ENCODE measurements at regions not wholly inside any gene's neighbourhood (a gene's known extent, or its start where the extent isn't known, plus 50 kb on each side); places are given as distances from the start of the nearest gene placed in this dataset.

DNA sequence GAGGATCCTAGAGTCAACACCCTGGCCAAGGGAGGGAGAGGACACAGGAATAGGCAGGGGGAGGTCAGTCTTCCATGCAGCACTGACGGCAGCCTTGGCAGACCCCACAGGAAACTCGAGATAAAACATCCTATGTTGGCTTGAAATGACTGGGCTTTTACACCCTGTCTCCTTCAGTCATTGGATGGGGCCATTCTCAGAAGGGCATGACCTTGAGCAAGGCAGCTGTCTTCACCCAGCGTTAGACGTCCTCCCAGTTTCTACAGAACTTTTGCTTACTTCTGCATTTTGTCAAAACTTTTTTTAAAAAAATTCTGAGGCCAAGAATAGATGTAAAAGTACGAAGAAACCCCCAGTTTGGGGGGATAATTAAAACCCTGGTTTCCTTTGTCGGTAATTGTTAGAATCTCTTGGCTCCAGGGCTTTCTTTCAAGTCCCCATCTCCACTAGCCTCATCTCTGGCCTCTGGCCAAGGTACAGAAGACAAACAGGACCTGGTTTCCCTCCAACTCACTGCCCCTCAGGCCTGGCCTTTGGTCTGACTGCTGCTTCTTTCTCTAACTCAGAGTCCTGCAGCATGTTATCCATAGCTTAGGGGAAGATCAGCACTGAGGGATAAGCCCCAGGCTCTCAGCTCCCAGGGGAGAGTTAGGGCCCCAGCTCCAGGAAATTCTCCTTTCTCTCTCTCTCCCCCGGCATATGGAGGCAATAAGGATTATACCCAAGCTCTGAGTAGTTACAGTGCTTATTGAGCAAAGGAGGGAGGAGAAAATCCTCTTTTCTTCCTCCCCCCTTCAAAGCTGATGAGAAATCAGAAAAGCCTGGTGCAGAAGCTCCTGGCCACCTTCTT lies 51.6 kb upstream of the KCND3 start:
- peaks cover 13% of the 10 kb centered on the region for H3K27me3 Mint-ChIP-seq

DNA sequence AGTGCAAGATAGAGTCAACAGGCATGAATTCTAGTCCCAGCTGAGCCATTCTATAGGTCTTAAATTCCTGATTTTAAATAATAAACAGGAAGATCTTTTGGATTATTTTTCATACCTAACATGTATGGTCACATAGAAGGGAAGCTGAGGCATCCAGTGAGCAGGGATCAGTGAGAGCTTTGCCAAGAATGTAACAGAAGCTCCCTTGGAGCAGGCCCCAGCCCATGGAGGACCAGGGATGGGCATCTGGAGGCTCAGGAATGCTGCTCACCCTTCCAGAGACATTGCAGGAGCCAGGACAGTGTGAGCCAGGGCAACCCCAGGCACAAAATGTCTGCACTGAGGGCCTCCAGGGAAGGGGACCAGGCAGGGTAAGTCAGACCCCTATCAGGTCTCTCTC lies 54.4 kb upstream of the KCND3 start:
- peaks cover 0 to 4% (median 0%) of the 10 kb centered on the region in 3 donors for H3K9me3 Mint-ChIP-seq

More for the DNA sequence above, 51.6 kb upstream of the KCND3 start:
- Mint-ChIP-seq H3K4me3 (no peak overlapping the region), H3K4me1 (no peaks in the 10 kb centered on the region), H3K9me3 (no peaks in the 10 kb centered on the region), H3K36me3 (no peaks in the 10 kb centered on the region), H3K27ac (no peak overlapping the region)

GRCh38 chr1:112044745-112045144 lies 55.3 kb upstream of the KCND3 start:
- H3K27ac Mint-ChIP-seq = no peak overlapping the region
- no peaks in the 10 kb centered on the region for H3K36me3 Mint-ChIP-seq
- H3K27me3 Mint-ChIP-seq = peaks cover 7% of the 10 kb centered on the region
- peaks cover 0 to 4% (median 0%) of the 10 kb centered on the region in 3 donors for H3K9me3 Mint-ChIP-seq
- H3K4me3 Mint-ChIP-seq = no peak overlapping the region
- H3K4me1 Mint-ChIP-seq = no peaks in the 10 kb centered on the region

More for the DNA sequence above, 54.4 kb upstream of the KCND3 start:
- Mint-ChIP-seq H3K36me3 (no peaks in the 10 kb centered on the region), H3K4me3 (no peak overlapping the region), H3K27ac (no peak overlapping the region), H3K27me3 (peaks cover 7% of the 10 kb centered on the region), H3K4me1 (no peaks in the 10 kb centered on the region)

DNA sequence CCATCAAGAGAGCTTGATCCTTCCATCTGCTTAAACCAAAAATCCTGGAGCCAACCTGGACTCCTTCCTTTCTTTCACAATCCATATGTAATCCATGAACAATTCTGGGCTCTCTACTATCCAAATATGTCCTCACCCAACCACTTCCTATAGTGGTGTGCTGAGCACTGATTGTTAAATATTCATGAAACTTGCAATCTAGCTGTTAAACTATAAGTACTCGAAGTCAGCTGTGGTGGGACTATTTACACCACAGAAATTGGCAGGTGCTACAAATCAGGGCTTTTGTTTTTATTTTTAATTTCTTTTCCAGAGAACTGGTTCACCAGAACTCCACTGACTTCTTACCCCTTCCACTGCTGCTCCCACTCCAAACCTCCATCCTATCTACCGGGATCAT lies 57.2 kb upstream of the KCND3 start:
- H3K27me3 Mint-ChIP-seq = peaks cover 15% of the 10 kb centered on the region
- no peak overlapping the region for H3K4me3 Mint-ChIP-seq
- peaks cover 0 to 4% (median 0%) of the 10 kb centered on the region in 3 donors for H3K9me3 Mint-ChIP-seq

DNA sequence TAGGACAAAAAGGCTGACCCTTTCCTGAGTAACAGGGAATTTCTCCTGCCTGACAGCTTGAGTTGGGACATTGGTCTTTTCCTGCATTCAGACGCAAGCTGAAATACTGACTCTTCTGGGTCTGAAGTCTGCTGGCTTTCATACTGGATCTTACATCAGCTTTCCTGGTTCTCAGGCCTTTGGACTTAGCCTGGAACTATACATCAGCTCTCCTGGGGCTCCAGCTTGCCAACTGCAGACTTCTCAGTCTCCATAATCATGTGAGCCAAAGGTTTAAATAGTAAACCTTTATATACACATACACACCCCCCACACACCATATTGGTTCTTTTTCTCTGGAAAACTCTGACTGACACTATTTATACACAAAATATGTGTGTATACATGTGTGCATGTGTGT lies 59.0 kb upstream of the KCND3 start:
- Mint-ChIP-seq H3K27me3 (peaks cover 16% of the 10 kb centered on the region), H3K9me3 (peaks cover 0 to 4% (median 0%) of the 10 kb centered on the region in 3 donors), H3K4me3 (no peak overlapping the region)

More for the DNA sequence above, 57.2 kb upstream of the KCND3 start:
- Mint-ChIP-seq H3K4me1 (no peaks in the 10 kb centered on the region), H3K36me3 (no peaks in the 10 kb centered on the region), H3K27ac (no peak overlapping the region)

GRCh38 chr1:112054510-112054909 lies 65.0 kb upstream of the KCND3 start:
- peaks cover 0 to 1% (median 0%) of the 10 kb centered on the region in 3 donors for H3K4me1 Mint-ChIP-seq
- no peak overlapping the region for H3K4me3 Mint-ChIP-seq
- H3K36me3 Mint-ChIP-seq = no peaks in the 10 kb centered on the region
- H3K27ac Mint-ChIP-seq = no peak overlapping the region
- H3K9me3 Mint-ChIP-seq = no peaks in the 10 kb centered on the region
- peaks cover 20% of the 10 kb centered on the region for H3K27me3 Mint-ChIP-seq

More for the DNA sequence above, 59.0 kb upstream of the KCND3 start:
- no peak overlapping the region for H3K27ac Mint-ChIP-seq
- H3K36me3 Mint-ChIP-seq = no peaks in the 10 kb centered on the region
- H3K4me1 Mint-ChIP-seq = peaks cover 0 to 1% (median 0%) of the 10 kb centered on the region in 3 donors

- H3K4me3 Mint-ChIP-seq = no peak overlapping the region
- no peaks in the 10 kb centered on the region for H3K9me3 Mint-ChIP-seq
- H3K36me3 Mint-ChIP-seq = no peaks in the 10 kb centered on the region
- H3K27me3 Mint-ChIP-seq = peaks cover 19% of the 10 kb centered on the region
- H3K4me1 Mint-ChIP-seq = peaks cover 0 to 8% (median 5%) of the 10 kb centered on the region in 3 donors
- no peak overlapping the region for H3K27ac Mint-ChIP-seq
Observed at GRCh38 chr1:112056354-112056753, 66.9 kb upstream of the KCND3 start.

DNA sequence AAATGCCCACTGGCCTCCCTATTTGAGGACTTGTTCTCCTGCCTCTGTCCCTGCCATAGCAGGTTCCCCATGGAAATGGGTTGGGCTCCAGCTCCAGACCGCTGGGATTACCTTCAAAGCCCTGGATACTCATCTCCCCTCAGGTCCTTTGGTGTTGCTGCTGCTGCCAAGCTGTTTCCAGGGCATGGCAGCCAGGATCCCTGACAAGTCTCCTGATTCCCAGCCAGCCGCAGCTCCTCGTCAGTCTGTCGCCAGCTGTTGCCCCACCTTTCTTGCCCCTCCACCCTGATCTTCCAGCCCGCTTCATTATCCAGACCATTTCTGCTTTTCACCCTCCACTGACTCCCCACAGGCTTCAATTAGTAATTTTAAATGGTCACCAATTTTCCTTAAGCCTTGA lies 68.3 kb upstream of the KCND3 start:
- Mint-ChIP-seq H3K9me3 (no peaks in the 10 kb centered on the region), H3K4me3 (no peak overlapping the region), H3K27me3 (peaks cover 28% of the 10 kb centered on the region), H3K36me3 (no peaks in the 10 kb centered on the region), H3K4me1 (peaks cover 4 to 8% (median 5%) of the 10 kb centered on the region in 3 donors), H3K27ac (no peak overlapping the region)

GRCh38 chr1:112058815-112059450 lies 69.5 kb upstream of the KCND3 start:
- peaks cover 0 to 1% (median 0%) of the 10 kb centered on the region in 3 donors for H3K9me3 Mint-ChIP-seq
- H3K4me1 Mint-ChIP-seq = peaks cover 4 to 10% (median 6%) of the 10 kb centered on the region in 3 donors
- peaks cover 30% of the 10 kb centered on the region for H3K27me3 Mint-ChIP-seq
- H3K36me3 Mint-ChIP-seq = no peaks in the 10 kb centered on the region
- no peak overlapping the region for H3K4me3 Mint-ChIP-seq
- H3K27ac Mint-ChIP-seq = peak overlapping the region in 1 of 3 donors; percentile 21

DNA sequence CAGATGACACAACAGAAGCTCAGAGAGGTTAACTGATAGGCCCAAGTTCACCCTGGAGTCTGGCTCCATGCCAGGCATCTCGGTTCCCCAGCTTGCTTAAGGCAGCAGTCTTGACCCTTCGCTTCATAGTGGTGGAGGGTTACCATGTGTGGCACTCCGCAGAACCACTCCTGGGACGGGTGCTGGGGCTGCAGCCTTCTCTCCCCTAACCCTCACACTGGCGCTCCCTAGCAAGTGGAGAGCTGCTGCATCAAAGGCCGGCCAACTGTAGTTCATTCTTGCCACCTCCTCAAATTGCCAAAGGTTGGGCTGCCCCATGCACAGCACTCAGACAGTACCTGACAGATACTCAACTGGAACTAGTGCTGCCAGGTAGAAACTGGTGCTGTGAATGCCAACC lies 70.2 kb upstream of the KCND3 start:
- Mint-ChIP-seq H3K36me3 (no peaks in the 10 kb centered on the region), H3K4me1 (peaks cover 7 to 16% (median 12%) of the 10 kb centered on the region in 3 donors), H3K27me3 (peaks cover 36% of the 10 kb centered on the region), H3K4me3 (no peak overlapping the region), H3K27ac (no peak overlapping the region), H3K9me3 (peaks cover 0 to 3% (median 0%) of the 10 kb centered on the region in 3 donors)

DNA sequence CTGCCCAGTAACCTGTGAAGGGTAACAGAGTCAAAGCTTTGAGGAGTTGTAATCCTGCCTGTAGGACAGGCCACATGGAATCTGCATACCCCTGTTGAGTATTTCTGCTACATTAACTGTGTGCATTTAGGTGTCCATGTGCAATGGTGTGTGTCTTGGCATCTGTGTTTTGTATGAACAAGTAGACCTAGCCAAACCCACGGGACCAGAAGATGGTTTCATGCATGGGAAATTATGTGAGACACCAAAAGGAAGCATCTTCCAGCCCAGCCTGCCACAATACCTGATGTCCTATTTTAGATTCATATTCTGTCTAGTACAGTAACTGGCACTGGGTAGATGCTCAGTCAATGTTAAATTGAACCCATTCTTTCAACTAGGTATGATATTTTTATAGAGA lies 70.8 kb upstream of the KCND3 start:
- no peak overlapping the region for H3K27ac Mint-ChIP-seq
- no peak overlapping the region for H3K4me3 Mint-ChIP-seq
- peaks cover 39% of the 10 kb centered on the region for H3K27me3 Mint-ChIP-seq
- H3K9me3 Mint-ChIP-seq = peaks cover 0 to 3% (median 0%) of the 10 kb centered on the region in 3 donors
- no peaks in the 10 kb centered on the region for H3K36me3 Mint-ChIP-seq
- peaks cover 7 to 16% (median 12%) of the 10 kb centered on the region in 3 donors for H3K4me1 Mint-ChIP-seq

- Mint-ChIP-seq H3K27me3 (peaks cover 46% of the 10 kb centered on the region), H3K4me3 (peak overlapping the region in 1 of 4 donors; percentile 13), H3K4me1 (peaks cover 7 to 16% (median 12%) of the 10 kb centered on the region in 3 donors), H3K36me3 (no peaks in the 10 kb centered on the region), H3K27ac (no peak overlapping the region), H3K9me3 (peaks cover 0 to 3% (median 0%) of the 10 kb centered on the region in 3 donors)
Observed at GRCh38 chr1:112061056-112061455, 71.6 kb upstream of the KCND3 start.

DNA sequence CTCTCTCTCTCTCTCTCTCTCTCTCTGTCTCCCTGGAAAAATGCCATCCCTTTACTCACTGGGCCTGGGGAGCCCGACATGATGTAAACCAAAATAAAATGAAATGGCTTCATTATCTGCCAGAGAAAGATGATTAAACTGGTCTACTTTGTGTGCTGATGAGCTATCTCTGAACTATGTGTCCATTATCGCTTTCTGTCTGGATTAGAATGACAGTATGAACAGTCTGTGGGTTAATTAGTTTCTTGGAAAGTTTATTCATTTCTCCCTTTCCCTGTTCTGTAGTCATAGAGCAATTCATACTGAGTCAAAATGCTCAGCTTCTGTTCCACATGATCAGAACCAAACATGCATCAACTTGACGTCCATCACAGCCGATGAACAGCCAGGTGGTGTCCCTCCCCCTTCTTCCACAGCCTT lies 72.4 kb upstream of the KCND3 start:
- Mint-ChIP-seq H3K36me3 (no peaks in the 10 kb centered on the region), H3K4me3 (no peak overlapping the region), H3K4me1 (peaks cover 7 to 16% (median 12%) of the 10 kb centered on the region in 3 donors), H3K27me3 (peaks cover 49% of the 10 kb centered on the region), H3K9me3 (peaks cover 0 to 3% (median 0%) of the 10 kb centered on the region in 3 donors), H3K27ac (no peak overlapping the region)

DNA sequence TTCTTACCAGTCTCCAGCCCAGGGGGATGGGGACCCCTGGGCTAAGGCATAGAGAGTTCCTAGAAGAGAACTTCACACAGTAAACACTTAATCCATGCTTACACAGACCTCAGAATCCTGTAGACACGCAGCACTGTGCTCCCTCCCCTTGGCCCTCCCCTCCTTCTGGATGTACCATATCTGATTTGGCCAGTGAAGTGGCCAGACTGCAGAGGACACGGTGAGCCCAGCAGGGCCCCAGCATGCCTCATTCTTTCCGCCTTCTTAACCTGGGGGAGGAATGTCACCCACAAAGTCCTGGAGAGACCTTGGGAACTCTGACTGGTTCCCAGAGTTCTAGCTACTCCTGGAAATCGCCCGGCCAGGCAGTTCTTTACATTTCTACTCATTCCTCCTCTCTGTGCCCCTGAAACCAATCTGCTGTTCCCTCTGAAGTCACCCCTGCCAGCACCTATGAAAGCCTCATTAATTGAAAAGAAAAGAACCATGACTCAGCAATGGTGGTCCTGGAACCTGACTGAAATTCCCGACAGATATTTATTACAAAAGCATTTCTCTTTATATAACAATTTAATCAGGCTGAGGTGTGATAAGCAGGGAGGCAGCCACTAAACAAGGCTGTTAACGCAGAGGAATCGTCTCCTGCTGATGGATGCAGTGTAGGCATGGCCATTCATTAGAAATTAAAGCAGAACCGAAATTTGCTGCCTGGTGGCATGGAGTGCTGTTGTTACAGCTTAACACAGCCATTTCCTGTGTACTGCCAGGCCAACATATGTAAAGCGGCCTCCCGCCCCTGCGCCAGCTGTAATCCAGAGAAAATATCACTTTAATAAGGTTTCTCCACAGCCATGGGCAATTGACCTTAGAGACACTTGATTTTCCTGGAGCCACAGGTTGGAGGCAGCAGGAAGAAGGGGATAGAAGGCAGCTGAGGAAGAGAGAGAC lies 74.6 kb upstream of the KCND3 start:
- Mint-ChIP-seq H3K27ac (no peak overlapping the region), H3K9me3 (peaks cover 0 to 3% (median 0%) of the 10 kb centered on the region in 3 donors), H3K27me3 (peaks cover 42% of the 10 kb centered on the region), H3K36me3 (no peaks in the 10 kb centered on the region), H3K4me3 (peak overlapping the region in 2 of 4 donors; percentile 28 to 54), H3K4me1 (peaks cover 7 to 16% (median 12%) of the 10 kb centered on the region in 3 donors)
